IPS DF 6.9 (cell line): ENCODE measurements at regions not wholly inside any gene's neighbourhood (a gene's known extent, or its start where the extent isn't known, plus 50 kb on each side); places are given as distances from the start of the nearest gene placed in this dataset.
"Not testable (repeated sequence)": the region's sequence is repeated elsewhere in the genome, so short reads cannot be mapped to it uniquely, and the experiment has no call there.

ENCODE experiments used
- DNase-seq: peaks from one replicate; pipeline ENCODE4 v3.0.0-alpha.2; 2013; ENCODE audit warnings: low read depth, low spot score
- H3K27ac ChIP-seq: one replicate; pipeline ENCODE4 v1.5.1; 2013; ENCODE audit warnings: low read length, control low read depth
- H3K27me3 ChIP-seq: 2 replicates; pipeline ENCODE4 v1.6.1; 2013; ENCODE audit warnings: mild to moderate bottlenecking, low read length; ENCODE audit not compliant: control insufficient read depth, insufficient read depth
- H3K36me3 ChIP-seq: 2 replicates; pipeline ENCODE4 v1.6.1; 2013; ENCODE audit warnings: low read length; ENCODE audit not compliant: control insufficient read depth, insufficient read depth
- H3K4me1 ChIP-seq: 2 replicates; pipeline ENCODE4 v1.6.1; 2013; ENCODE audit warnings: low read length; ENCODE audit not compliant: control insufficient read depth, insufficient read depth
- H3K4me3 ChIP-seq: 2 replicates; pipeline ENCODE4 v1.5.1; 2013; ENCODE audit warnings: mild to moderate bottlenecking, low read length
- H3K9me3 ChIP-seq: 2 replicates; pipeline ENCODE4 v1.6.1; 2013; ENCODE audit warnings: low read length, inconsistent platforms; ENCODE audit not compliant: control insufficient read depth, insufficient read depth
- WGBS: extraction: QIAGEN DNeasy Blood & Tissue Kit; methylation state at CpG from one replicate; pipeline ENCODE4 v1.1.7; 2013; ENCODE audit warnings: mixed read lengths, missing lambda C conversion rate; ENCODE audit not compliant: insufficient read length, insufficient coverage; 5-methylcytosine and 5-hydroxymethylcytosine counted together

DNA sequence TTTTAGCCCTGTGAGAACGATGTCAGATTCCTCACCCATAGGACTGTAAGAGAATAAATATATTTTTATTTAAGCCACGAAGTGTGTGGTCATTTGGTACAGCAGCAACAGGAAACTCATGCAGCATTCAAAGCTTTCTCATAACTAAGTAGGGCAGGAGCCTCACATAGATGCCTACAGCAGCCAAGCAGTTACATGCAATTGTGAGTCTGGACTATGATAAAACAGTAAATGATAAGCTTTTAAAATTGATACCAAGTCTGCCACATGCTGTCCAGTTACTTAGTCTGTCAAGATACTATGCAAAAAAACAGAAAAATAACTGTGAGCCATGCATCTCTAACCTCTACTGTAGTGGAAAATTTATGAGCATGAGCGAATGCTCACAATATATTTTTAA, 359.6 kb downstream of the HS3ST1 start:
- no peaks in the 10 kb centered on the region for H3K36me3 ChIP-seq
- no peaks in the 10 kb centered on the region for H3K9me3 ChIP-seq
- H3K4me1 ChIP-seq: no peaks in the 10 kb centered on the region
- no peak overlapping the region for H3K27ac ChIP-seq
- no CpG with 5 or more reads among the region's 3 CpGs for WGBS
- DNase-seq: no peak
- no peak overlapping the region for H3K4me3 ChIP-seq
- no peaks in the 10 kb centered on the region for H3K27me3 ChIP-seq

DNA sequence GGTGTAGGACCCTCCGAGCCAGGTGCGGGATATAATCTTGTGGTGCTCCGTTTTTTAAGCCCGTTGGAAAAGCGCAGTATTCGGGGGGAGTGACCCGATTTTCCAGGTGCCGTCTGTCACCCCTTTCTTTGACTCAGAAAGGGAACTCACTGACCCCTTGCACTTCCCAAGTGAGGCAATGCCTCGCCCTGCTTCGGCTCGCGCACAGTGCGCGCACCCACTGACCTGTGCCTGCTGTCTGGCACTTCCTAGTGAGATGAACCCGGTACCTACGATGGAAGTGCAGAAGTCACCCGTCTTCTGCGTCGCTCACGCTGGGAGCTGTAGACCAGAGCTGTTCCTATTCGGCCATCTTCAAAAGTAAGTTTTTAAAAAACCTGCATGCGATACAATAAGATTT, 362.1 kb downstream of the HS3ST1 start:
- not testable (repeated sequence) for H3K27ac ChIP-seq, H3K9me3 ChIP-seq, H3K36me3 ChIP-seq, H3K4me1 ChIP-seq, H3K27me3 ChIP-seq, DNase-seq
- WGBS: no CpG with 5 or more reads among the region's 22 CpGs
- H3K4me3 ChIP-seq: peak overlapping the region; percentile 53; the same call in 1 of the 2 replicates

DNA sequence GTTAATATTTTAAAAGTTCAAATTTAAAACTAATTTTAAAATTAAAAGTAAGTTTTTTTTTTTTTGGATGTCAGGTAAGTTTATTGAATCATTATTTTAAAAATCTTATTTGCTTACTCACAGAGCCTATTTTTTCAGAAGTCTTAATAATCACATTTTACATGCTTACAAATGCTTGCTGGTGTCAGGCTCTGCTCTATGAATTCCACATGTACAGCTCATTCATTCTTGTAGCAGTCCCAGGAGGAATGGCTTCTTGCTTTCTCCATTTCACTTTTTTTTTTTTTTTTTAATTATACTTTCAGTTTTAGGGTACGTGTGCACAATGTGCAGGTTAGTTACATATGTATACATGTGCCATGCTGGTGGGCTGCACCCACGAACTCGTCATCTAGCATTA, 368.1 kb downstream of the HS3ST1 start:
- not testable (repeated sequence) for H3K27me3 ChIP-seq, H3K36me3 ChIP-seq, H3K9me3 ChIP-seq, H3K4me3 ChIP-seq, H3K27ac ChIP-seq, H3K4me1 ChIP-seq, DNase-seq
- WGBS: no CpG with 5 or more reads among the region's 3 CpGs

DNA sequence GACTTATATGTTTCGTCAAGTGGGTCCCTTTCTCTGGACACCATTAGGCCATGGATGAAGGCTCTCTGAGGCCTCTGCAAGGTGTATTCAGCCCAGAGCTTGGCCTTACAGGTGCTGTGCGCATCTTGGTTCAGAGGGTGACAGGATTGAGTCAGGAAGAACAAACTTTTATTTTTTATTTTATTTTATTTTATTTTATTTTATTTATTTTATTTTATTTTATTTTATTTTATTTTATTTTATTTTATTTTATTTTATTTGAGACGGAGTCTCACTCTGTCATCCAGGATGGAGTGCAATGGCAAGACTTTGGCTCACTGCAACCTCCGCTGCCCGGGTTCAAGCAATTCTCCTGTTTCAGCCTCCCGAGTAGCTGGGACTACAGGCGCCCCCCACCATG, 370.4 kb upstream of the CLNK start:
- H3K36me3 ChIP-seq, H3K4me3 ChIP-seq, H3K27ac ChIP-seq, H3K4me1 ChIP-seq, H3K9me3 ChIP-seq, DNase-seq, H3K27me3 ChIP-seq: not testable (repeated sequence)
- WGBS: no CpG with 5 or more reads among the region's 7 CpGs

DNA sequence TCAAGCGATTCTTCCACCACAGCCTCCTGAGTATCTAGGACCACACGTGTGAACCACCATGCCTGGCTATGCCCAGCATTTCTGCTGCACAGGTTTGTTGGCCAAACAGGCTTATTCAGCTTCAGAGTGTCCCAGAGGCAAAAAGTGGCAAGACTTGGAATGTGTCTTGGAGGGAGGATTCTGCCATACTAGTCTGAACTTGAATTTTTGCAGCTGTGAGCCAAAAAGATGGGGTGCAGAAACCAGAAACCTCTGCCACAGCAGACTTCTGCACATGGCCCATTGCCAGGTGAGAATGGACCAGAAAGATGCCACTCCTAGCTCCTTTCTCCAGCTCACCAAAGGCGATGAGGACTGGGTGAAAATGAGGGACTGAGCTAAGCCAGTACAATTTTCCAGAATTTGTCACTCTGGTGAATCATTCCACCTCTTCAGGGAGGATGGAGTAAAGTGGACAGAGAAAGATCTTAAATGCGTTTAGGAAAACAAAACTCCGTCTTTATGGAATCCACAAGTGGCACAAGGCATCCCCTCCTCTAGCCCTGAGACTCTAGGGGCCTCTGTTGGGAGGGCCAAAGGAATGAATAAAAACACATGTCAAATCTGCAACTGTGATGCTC, 369.1 kb upstream of the CLNK start:
- no CpG with 5 or more reads among the region's 5 CpGs for WGBS
- Histone ChIP-seq H3K36me3 (no peaks in the 10 kb centered on the region), H3K9me3 (no peaks in the 10 kb centered on the region), H3K4me1 (no peaks in the 10 kb centered on the region), H3K27ac (no peak overlapping the region), H3K4me3 (no peak overlapping the region), H3K27me3 (no peaks in the 10 kb centered on the region)
- no peak for DNase-seq

DNA sequence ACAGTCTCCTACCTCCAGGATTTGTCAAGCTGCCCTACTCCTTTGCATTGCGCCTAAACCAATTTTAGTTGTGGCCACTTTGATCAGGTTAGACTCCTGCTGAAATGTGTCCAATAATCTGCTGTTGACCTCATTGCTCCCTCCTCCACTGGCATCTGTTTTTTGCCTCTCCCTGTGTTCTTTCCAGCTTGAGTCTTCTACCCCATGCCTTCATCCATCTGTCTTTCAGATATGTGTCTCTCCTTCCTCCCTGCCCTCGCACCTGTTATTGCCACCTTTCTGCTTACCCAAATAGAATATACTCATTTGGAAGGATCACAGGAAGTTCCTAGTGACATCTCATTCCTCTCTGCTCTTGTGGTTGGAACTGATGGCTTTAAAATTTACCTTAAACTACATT, 366.6 kb upstream of the CLNK start:
- Histone ChIP-seq H3K27me3 (no peaks in the 10 kb centered on the region), H3K9me3 (no peaks in the 10 kb centered on the region), H3K36me3 (no peaks in the 10 kb centered on the region), H3K4me1 (no peaks in the 10 kb centered on the region), H3K4me3 (no peak overlapping the region), H3K27ac (no peak overlapping the region)
- DNase-seq: no peak
- no CpG with 5 or more reads among the region's 2 CpGs for WGBS

DNA sequence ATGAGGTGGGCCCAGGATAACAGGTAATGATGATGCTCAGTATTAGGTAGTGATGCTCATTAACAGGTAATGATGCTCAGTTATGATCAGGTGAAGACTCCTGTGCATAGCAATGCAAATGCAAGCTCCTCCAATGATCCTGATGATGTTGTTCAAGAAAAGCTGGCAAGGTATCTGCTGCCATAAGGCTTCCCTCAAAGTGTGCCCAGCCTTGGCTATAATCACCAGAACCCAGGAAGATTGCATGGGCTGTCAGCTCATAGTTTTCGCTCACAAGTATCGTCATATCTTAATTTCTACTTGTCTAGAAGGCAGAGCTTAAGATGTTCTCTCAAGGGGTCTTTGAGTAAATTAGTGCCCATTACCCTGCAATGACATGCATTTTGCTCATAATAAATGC, 366.2 kb upstream of the CLNK start:
- DNase-seq: no peak
- Histone ChIP-seq H3K9me3 (no peaks in the 10 kb centered on the region), H3K4me1 (no peaks in the 10 kb centered on the region), H3K4me3 (no peak overlapping the region), H3K36me3 (no peaks in the 10 kb centered on the region), H3K27ac (no peak overlapping the region), H3K27me3 (no peaks in the 10 kb centered on the region)
- WGBS: no CpG with 5 or more reads among the region's 2 CpGs

DNA sequence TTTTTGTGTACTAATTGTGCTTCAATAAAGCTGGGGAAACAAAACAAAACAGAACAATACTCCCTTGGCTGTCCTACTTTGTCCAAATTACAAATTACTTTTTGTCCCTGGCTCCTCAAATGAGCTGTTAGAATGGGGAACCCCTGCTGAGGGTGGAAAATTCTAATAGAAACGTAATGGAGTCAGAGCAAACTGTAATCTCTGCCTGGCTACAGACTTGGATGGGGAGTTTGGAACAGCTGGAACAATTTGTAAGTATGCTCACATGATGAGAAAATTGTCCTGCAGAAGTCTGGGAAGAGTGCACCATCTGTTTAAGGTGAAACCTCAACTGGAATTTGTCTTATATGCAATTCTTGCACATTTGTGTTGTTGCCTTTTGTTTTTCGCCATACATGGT, 364.4 kb upstream of the CLNK start:
- no peaks in the 10 kb centered on the region for H3K9me3 ChIP-seq
- H3K27ac ChIP-seq: no peak overlapping the region
- no peak for DNase-seq
- no CpG with 5 or more reads among the region's 2 CpGs for WGBS
- no peaks in the 10 kb centered on the region for H3K27me3 ChIP-seq
- H3K4me3 ChIP-seq: no peak overlapping the region
- no peaks in the 10 kb centered on the region for H3K4me1 ChIP-seq
- no peaks in the 10 kb centered on the region for H3K36me3 ChIP-seq

DNA sequence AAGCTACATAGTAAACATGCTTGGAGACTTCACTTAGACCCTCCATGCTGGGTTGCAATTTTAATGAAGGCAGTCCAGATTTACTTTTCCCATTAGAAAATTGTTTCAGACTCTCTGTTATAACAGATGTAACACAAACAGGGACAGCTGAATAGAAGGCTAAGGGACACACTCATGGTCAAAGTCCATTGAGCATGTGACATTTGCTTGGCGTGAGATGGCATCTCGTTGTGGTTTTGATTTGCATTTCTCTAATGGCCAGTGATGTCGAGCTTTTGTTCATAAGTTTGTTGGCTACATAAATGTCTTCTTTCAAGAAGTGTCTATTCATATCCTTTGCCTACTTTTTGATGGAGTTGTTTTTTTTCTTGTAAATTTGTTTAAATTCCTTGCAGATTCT, 358.2 kb upstream of the CLNK start:
- Histone ChIP-seq H3K9me3 (no peaks in the 10 kb centered on the region), H3K4me3 (no peak overlapping the region), H3K27ac (no peak overlapping the region), H3K27me3 (0 out of 2 replicates have a peak, but pooled peaks cover 1% of the 10 kb centered on the region), H3K4me1 (no peaks in the 10 kb centered on the region), H3K36me3 (no peaks in the 10 kb centered on the region)
- DNase-seq: no peak
- no CpG with 5 or more reads among the region's 3 CpGs for WGBS

DNA sequence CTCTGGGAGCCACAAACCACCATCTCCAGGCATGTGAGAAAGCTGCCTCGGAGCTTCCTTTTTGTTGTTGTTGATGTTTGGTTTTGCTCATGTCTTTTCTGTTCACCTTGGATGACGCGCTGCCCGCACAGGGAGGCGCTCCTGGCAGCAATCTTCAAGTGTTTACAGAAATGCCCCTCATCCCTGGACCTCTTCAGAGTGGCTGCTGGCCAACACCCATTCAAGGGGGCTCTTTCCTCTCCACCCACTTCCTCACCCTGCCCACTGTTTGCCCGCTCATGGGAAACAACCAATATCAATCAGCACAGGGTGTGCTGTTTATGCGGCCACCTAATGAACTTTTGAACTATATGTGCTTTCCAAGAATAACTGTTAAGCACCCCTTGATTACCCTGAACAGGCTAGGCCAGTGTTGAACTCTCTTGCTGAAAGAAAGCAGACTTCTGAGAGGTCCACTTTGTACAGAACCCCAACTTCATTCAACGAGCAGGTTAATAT, 355.1 kb upstream of the CLNK start:
- DNase-seq: no peak
- WGBS: no CpG with 5 or more reads among the region's 8 CpGs
- Histone ChIP-seq H3K27me3 (0 out of 2 replicates have a peak, but pooled peaks cover 1% of the 10 kb centered on the region), H3K4me3 (no peak overlapping the region), H3K4me1 (no peaks in the 10 kb centered on the region), H3K36me3 (no peaks in the 10 kb centered on the region), H3K9me3 (no peaks in the 10 kb centered on the region), H3K27ac (no peak overlapping the region)

DNA sequence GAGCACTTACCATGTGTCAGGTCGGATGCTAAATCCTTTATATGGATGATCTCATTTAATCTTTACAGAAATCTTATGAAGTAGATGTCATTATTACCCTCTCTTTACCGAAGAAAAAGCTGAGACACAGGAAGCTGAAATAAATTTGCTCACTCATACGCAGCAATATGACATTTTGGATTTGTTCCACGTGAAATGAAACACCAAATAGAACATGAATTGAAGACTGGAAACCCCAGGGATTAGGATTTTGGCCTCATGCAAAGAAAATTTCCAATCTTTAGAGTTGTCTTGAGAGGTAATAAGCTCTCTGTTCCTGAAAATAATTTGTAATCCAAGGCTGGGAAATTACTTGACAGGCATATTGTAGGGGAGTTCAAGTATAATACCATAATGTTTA, 354.4 kb upstream of the CLNK start:
- Histone ChIP-seq H3K4me1 (no peaks in the 10 kb centered on the region), H3K36me3 (no peaks in the 10 kb centered on the region), H3K4me3 (no peak overlapping the region), H3K27me3 (0 out of 2 replicates have a peak, but pooled peaks cover 1% of the 10 kb centered on the region), H3K27ac (no peak overlapping the region), H3K9me3 (no peaks in the 10 kb centered on the region)
- no peak for DNase-seq
- no CpG with 5 or more reads among the region's 4 CpGs for WGBS
